ENCODE measurements at regions not wholly inside any gene's neighbourhood (a gene's known extent, or its start where the extent isn't known, plus 50 kb on each side); places are given as distances from the start of the nearest gene placed in this dataset.
"Not testable (repeated sequence)": the region's sequence is repeated elsewhere in the genome, so short reads cannot be mapped to it uniquely, and the experiment has no call there.

GRCh38 chr5:32887390-32887789, 176.3 kb downstream of the NPR3 start:
- 41 to 46% methylated on average over 2 of the region's 2 CpGs for WGBS, 2 donors
- peaks cover 2% of the 10 kb centered on the region for H3K9me3 ChIP-seq (ENCODE audit: control insufficient read depth, low read length)
- no peak overlapping the region for H3K27ac ChIP-seq (ENCODE audit: low read depth in 1 of 2, low read length in 2 of 2)
- no peak for DNase-seq
- no peak overlapping the region for H3K4me3 ChIP-seq (ENCODE audit: low read length in 2 of 2)
- H3K36me3 ChIP-seq (ENCODE audit: control insufficient read depth in 1 of 2, insufficient read depth in 2 of 2, low read length in 1 of 2) = no peaks in the 10 kb centered on the region
- no peak for ATAC-seq (ENCODE audit: low FRiP score)
- intact Hi-C loops (cut with DNase I) = no loop called here
- no peaks in the 10 kb centered on the region for H3K4me1 ChIP-seq (ENCODE audit: control insufficient read depth in 1 of 2, insufficient read depth in 2 of 2, low read length in 2 of 2)
- no peaks in the 10 kb centered on the region for H3K27me3 ChIP-seq (ENCODE audit: control insufficient read depth in 1 of 2, insufficient read depth in 2 of 2, low read length in 1 of 2)

- ATAC-seq (ENCODE audit: low FRiP score) (no peak), DNase-seq (no peak)
- Histone ChIP-seq H3K9me3 (ENCODE audit: control insufficient read depth, low read length) (peaks cover 1% of the 10 kb centered on the region), H3K27me3 (ENCODE audit: control insufficient read depth in 1 of 2, insufficient read depth in 2 of 2, low read length in 1 of 2) (no peaks in the 10 kb centered on the region), H3K27ac (ENCODE audit: low read depth in 1 of 2, low read length in 2 of 2) (no peak overlapping the region), H3K4me1 (ENCODE audit: control insufficient read depth in 1 of 2, insufficient read depth in 2 of 2, low read length in 2 of 2) (no peaks in the 10 kb centered on the region), H3K36me3 (ENCODE audit: control insufficient read depth in 1 of 2, insufficient read depth in 2 of 2, low read length in 1 of 2) (no peaks in the 10 kb centered on the region), H3K4me3 (ENCODE audit: low read length in 2 of 2) (no peak overlapping the region)
- 48 to 95% methylated on average over 1 of the region's 1 CpG for WGBS, 2 donors
- intact Hi-C loops (cut with DNase I) = no loop called here
Observed at GRCh38 chr5:32889078-32889477, 178.0 kb downstream of the NPR3 start.

- 33 to 51% methylated on average over 2 of the region's 2 CpGs for WGBS, 2 donors
- intact Hi-C loops (cut with DNase I) = no loop called here
- Histone ChIP-seq H3K27ac (ENCODE audit: low read depth in 1 of 2, low read length in 2 of 2) (no peak overlapping the region), H3K4me1 (ENCODE audit: control insufficient read depth in 1 of 2, insufficient read depth in 2 of 2, low read length in 2 of 2) (no peaks in the 10 kb centered on the region), H3K4me3 (ENCODE audit: low read length in 2 of 2) (no peak overlapping the region), H3K9me3 (ENCODE audit: control insufficient read depth, low read length) (no peaks in the 10 kb centered on the region), H3K36me3 (ENCODE audit: control insufficient read depth in 1 of 2, insufficient read depth in 2 of 2, low read length in 1 of 2) (no peaks in the 10 kb centered on the region), H3K27me3 (ENCODE audit: control insufficient read depth in 1 of 2, insufficient read depth in 2 of 2, low read length in 1 of 2) (no peaks in the 10 kb centered on the region)
- DNase-seq = no peak
- ATAC-seq (ENCODE audit: low FRiP score) = no peak
Observed at GRCh38 chr5:32903613-32904012, 192.5 kb downstream of the NPR3 start.

- 65 to 77% methylated on average over 2 of the region's 2 CpGs for WGBS, 2 donors
- no peak overlapping the region for H3K27ac ChIP-seq (ENCODE audit: low read depth in 1 of 2, low read length in 2 of 2)
- H3K27me3 ChIP-seq (ENCODE audit: control insufficient read depth in 1 of 2, insufficient read depth in 2 of 2, low read length in 1 of 2) = no peaks in the 10 kb centered on the region
- H3K4me3 ChIP-seq (ENCODE audit: low read length in 2 of 2) = no peak overlapping the region
- no peaks in the 10 kb centered on the region for H3K4me1 ChIP-seq (ENCODE audit: control insufficient read depth in 1 of 2, insufficient read depth in 2 of 2, low read length in 2 of 2)
- ATAC-seq (ENCODE audit: low FRiP score) (no peak), DNase-seq (no peak)
- H3K36me3 ChIP-seq (ENCODE audit: control insufficient read depth in 1 of 2, insufficient read depth in 2 of 2, low read length in 1 of 2) = no peaks in the 10 kb centered on the region
- intact Hi-C loops (cut with DNase I) = no loop called here
- H3K9me3 ChIP-seq (ENCODE audit: control insufficient read depth, low read length) = no peaks in the 10 kb centered on the region
Observed at GRCh38 chr5:32908641-32909040, 197.5 kb downstream of the NPR3 start.

- WGBS, 2 donors = 82% methylated on average over 5 of the region's 5 CpGs
- H3K27me3 ChIP-seq (ENCODE audit: control insufficient read depth in 1 of 2, insufficient read depth in 2 of 2, low read length in 1 of 2) = no peaks in the 10 kb centered on the region
Observed at GRCh38 chr5:32909207-32909606, 198.1 kb downstream of the NPR3 start.

GRCh38 chr5:32916648-32917047, 205.5 kb downstream of the NPR3 start:
- Histone ChIP-seq H3K4me1 (ENCODE audit: control insufficient read depth in 1 of 2, insufficient read depth in 2 of 2, low read length in 2 of 2) (no peaks in the 10 kb centered on the region), H3K27me3 (ENCODE audit: control insufficient read depth in 1 of 2, insufficient read depth in 2 of 2, low read length in 1 of 2) (no peaks in the 10 kb centered on the region), H3K9me3 (ENCODE audit: control insufficient read depth, low read length) (no peaks in the 10 kb centered on the region), H3K4me3 (ENCODE audit: low read length in 2 of 2) (no peak overlapping the region), H3K27ac (ENCODE audit: low read depth in 1 of 2, low read length in 2 of 2) (no peak overlapping the region), H3K36me3 (ENCODE audit: control insufficient read depth in 1 of 2, insufficient read depth in 2 of 2, low read length in 1 of 2) (no peaks in the 10 kb centered on the region)
- no peak for ATAC-seq (ENCODE audit: low FRiP score)
- WGBS, 2 donors = 58 to 66% methylated on average over 1 of the region's 1 CpG
- intact Hi-C loops (cut with DNase I) = loop anchor here (5.0 to 10.0 kb wide), 3 partner anchors 204 to 508 kb away; partner anchors contain the start of gene NPR3 (in 1 of the 2)
- DNase-seq = no peak

More at GRCh38 chr5:32909207-32909606, 198.1 kb downstream of the NPR3 start:
- ATAC-seq (ENCODE audit: low FRiP score) (no peak), DNase-seq (no peak)
- Histone ChIP-seq H3K27ac (ENCODE audit: low read depth in 1 of 2, low read length in 2 of 2) (no peak overlapping the region), H3K36me3 (ENCODE audit: control insufficient read depth in 1 of 2, insufficient read depth in 2 of 2, low read length in 1 of 2) (no peaks in the 10 kb centered on the region), H3K4me1 (ENCODE audit: control insufficient read depth in 1 of 2, insufficient read depth in 2 of 2, low read length in 2 of 2) (no peaks in the 10 kb centered on the region), H3K4me3 (ENCODE audit: low read length in 2 of 2) (no peak overlapping the region), H3K9me3 (ENCODE audit: control insufficient read depth, low read length) (no peaks in the 10 kb centered on the region)
- intact Hi-C loops (cut with DNase I) = no loop called here

- DNase-seq (no peak), ATAC-seq (ENCODE audit: low FRiP score) (no peak)
- no peaks in the 10 kb centered on the region for H3K9me3 ChIP-seq (ENCODE audit: control insufficient read depth, low read length)
- no peaks in the 10 kb centered on the region for H3K27me3 ChIP-seq (ENCODE audit: control insufficient read depth in 1 of 2, insufficient read depth in 2 of 2, low read length in 1 of 2)
- H3K4me1 ChIP-seq (ENCODE audit: control insufficient read depth in 1 of 2, insufficient read depth in 2 of 2, low read length in 2 of 2) = no peaks in the 10 kb centered on the region
- WGBS, 2 donors = 89 to 93% methylated on average over 2 of the region's 2 CpGs
- H3K27ac ChIP-seq (ENCODE audit: low read depth in 1 of 2, low read length in 2 of 2) = no peak overlapping the region
- intact Hi-C loops (cut with DNase I) = no loop called here
- no peak overlapping the region for H3K4me3 ChIP-seq (ENCODE audit: low read length in 2 of 2)
- no peaks in the 10 kb centered on the region for H3K36me3 ChIP-seq (ENCODE audit: control insufficient read depth in 1 of 2, insufficient read depth in 2 of 2, low read length in 1 of 2)
Observed at GRCh38 chr5:32928761-32929160, 217.6 kb downstream of the NPR3 start.

- DNase-seq; H3K4me3 ChIP-seq (ENCODE audit: low read length in 2 of 2); H3K4me1 ChIP-seq (ENCODE audit: control insufficient read depth in 1 of 2, insufficient read depth in 2 of 2, low read length in 2 of 2); H3K36me3 ChIP-seq (ENCODE audit: control insufficient read depth in 1 of 2, insufficient read depth in 2 of 2, low read length in 1 of 2); H3K27ac ChIP-seq (ENCODE audit: low read depth in 1 of 2, low read length in 2 of 2); H3K9me3 ChIP-seq (ENCODE audit: control insufficient read depth, low read length); ATAC-seq (ENCODE audit: low FRiP score); intact Hi-C loops (cut with DNase I); H3K27me3 ChIP-seq (ENCODE audit: control insufficient read depth in 1 of 2, insufficient read depth in 2 of 2, low read length in 1 of 2): not testable (repeated sequence)
- whole genome bisulfite sequencing, 2 donors = 86 to 100% methylated on average over 1 of the region's 1 CpG
Observed at GRCh38 chr5:32931438-32931837, 220.3 kb downstream of the NPR3 start.

GRCh38 chr5:32932241-32932935, 221.3 kb downstream of the NPR3 start:
- ATAC-seq (ENCODE audit: low FRiP score) (no peak), DNase-seq (no peak)
- Histone ChIP-seq H3K4me1 (ENCODE audit: control insufficient read depth in 1 of 2, insufficient read depth in 2 of 2, low read length in 2 of 2) (no peaks in the 10 kb centered on the region), H3K27ac (ENCODE audit: low read depth in 1 of 2, low read length in 2 of 2) (no peak overlapping the region), H3K27me3 (ENCODE audit: control insufficient read depth in 1 of 2, insufficient read depth in 2 of 2, low read length in 1 of 2) (no peaks in the 10 kb centered on the region), H3K4me3 (ENCODE audit: low read length in 2 of 2) (no peak overlapping the region), H3K36me3 (ENCODE audit: control insufficient read depth in 1 of 2, insufficient read depth in 2 of 2, low read length in 1 of 2) (no peaks in the 10 kb centered on the region), H3K9me3 (ENCODE audit: control insufficient read depth, low read length) (no peaks in the 10 kb centered on the region)
- WGBS, 2 donors = 3 to 8% methylated on average over 4 of the region's 4 CpGs
- intact Hi-C loops (cut with DNase I) = no loop called here

All from aorta (tissue), 5 donors.